RPMI7951 (cell line): ENCODE measurements at regions not wholly inside any gene's neighbourhood (a gene's known extent, or its start where the extent isn't known, plus 50 kb on each side); places are given as distances from the start of the nearest gene placed in this dataset.

Source experiments
- DNase-seq: peaks from one replicate; pipeline ENCODE4 v3.0.0-alpha.2; 2012; ENCODE audit warnings: low read depth

DNA sequence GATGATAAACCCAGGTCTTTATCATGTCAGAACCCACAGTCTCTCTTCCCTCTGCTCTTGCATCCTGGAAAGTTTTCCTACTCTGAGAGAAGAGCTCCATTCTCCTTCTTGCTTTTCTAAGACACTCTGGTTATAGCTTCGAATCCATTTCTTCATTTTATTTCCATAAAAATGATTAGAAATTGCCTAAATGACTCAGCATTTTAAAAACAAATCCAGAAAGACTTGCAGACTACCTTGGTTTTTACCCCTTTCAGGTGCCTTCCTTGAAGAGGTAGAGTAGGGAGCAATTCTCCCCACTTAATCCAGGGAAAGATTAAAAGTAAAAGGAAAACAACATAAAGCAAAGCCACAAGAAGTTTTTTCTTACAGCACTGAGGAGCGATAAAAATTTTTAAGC is 1256.0 kb downstream of the ROBO1 start:
- DNase-seq = no peak

- DNase-seq = peak; percentile 12
Observed at GRCh38 chr3:78512786-78513185, 1255.0 kb downstream of the ROBO1 start.

- no peak for DNase-seq
Observed at GRCh38 chr3:78516437-78516836, 1251.4 kb downstream of the ROBO1 start.

DNA sequence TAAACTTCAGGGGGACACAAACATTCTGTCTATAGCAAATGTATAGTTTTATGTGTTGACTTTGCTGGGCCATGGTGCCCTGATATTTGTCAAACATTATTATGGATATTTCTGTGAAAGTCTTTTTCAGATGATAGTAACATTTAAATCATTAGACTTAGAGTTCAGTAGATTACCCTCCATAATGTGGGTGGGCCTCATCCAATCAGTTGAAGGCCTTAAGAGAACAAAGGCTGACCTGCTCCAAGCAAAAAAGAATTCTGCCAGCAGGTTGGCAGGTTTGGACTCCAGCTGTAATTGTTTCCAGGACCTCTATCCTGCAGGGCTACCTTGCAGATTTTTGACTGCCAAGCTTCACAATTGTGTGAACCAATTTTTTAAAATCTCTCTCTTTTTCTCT is 1250.9 kb downstream of the ROBO1 start:
- DNase-seq = no peak

DNA sequence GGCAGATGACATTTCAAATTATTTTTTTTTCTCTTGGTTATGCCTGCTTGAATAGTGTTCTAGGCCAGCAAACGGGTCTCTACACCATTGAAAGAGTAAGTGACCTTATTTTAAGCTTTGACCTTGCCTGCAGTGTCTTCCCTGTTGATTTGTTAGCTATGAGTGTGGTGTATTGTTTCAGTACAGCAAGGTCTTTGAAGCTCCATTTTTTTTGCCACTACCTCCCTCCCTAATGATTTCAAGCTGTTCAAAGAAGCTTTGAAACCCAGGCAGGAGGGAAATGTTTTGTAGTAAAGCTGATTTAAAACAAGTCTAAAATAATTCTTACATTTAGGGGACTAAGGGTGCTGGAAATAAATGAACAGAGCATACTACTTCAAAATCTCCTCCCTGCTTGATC is 1249.8 kb downstream of the ROBO1 start:
- DNase-seq = no peak

GRCh38 chr3:78519281-78519680 is 1248.5 kb downstream of the ROBO1 start:
- no peak for DNase-seq

DNA sequence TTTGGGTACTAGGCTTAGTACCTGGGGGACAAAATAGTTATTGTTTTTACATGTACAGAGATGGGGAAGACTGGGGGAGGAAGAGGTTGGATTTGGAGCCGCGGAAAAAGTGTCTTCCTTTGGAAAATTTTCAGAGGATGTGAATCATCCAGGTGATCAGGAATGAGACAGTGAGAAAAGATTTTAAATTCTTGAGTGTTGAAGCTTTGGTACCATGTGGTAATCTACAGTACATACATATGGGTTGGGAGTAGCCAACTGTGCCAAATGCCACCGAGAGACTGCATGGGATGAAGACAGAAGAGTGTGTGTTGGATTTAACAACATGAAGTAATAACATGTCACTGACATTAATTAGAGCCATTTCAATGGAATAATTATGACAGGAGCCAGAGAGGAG is 1238.2 kb downstream of the ROBO1 start:
- DNase-seq = no peak

- DNase-seq = no peak
Observed at GRCh38 chr3:78540485-78540884, 1227.3 kb downstream of the ROBO1 start.

DNA sequence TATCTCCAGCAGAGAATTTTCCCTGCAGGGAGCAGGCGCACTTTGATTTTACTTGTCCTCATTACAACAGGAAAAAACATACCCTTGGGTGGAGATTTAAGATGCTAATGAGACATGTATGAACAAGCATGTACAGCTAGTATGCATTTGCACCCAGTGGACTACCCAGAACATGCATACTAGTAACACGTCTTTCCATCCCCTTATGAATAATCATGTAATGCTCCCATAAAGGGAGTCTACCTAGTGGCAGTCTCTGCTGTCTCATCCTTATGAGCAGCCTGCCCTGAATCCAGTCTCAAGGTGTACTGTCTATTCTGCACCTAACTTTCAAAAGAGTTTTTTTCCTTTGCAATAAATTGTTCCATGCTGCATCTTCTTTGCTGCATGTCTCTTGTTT is 1222.0 kb downstream of the ROBO1 start:
- DNase-seq = no peak
